HepG2 (cell line): ENCODE measurements at regions not wholly inside any gene's neighbourhood (a gene's known extent, or its start where the extent isn't known, plus 50 kb on each side); places are given as distances from the start of the nearest gene placed in this dataset.
A peak's percentile ranks its signal among the peaks of the same experiment; 100 is the strongest.

Source experiments
- ATAC-seq: fragments of 200-7000 bp; cut with Tn5 transposase; 3 replicates; pipeline ENCODE4 v1.9.1; 2020; ENCODE audit warnings: mild to moderate bottlenecking, moderate library complexity
- BruUV-seq: library from RNA; stranded (reverse); fragments of 400-500 nt; replicated peaks from 2 replicates; lab custom pipeline; 2021; lab: Mats Ljungman, UMichigan
- CTCF ChIA-PET: fragments of 300-600 bp; formaldehyde crosslinking; extraction: SDS; loops from one replicate; lab custom pipeline; 2021; ENCODE audit warnings: low total read pairs, inconsistent platforms, low intra/inter-chr PET ratio; lab: Yijun Ruan, JAX
- POLR2A ChIA-PET: fragments of 350-600 bp; sonication (Branson Sonifier 250); formaldehyde crosslinking; loops from one replicate; lab custom pipeline; 2020; ENCODE audit warnings: antibody characterized with exemption, inconsistent platforms; lab: Yijun Ruan, JAX
- DNase-seq: peaks from one replicate; pipeline ENCODE4 v3.0.0-alpha.2; 2015; ENCODE audit warnings: low spot score
- FAIRE-seq: peaks from 3 replicates; lab custom pipeline; 2011; peaks lifted over from hg19 to GRCh38; lab: Jason Lieb, UNC
- H2AFZ ChIP-seq: one replicate; pipeline ENCODE4 v1.6.1; 2011; ENCODE audit warnings: low read length, inconsistent platforms
- H3K27ac ChIP-seq: fragments of 300-600 bp; 3 replicates; pipeline ENCODE4 v1.8.0; 2011; ENCODE audit warnings: mixed run types, mild to moderate bottlenecking, mixed read lengths, low read length, inconsistent platforms; ENCODE audit not compliant: insufficient read depth; ENCODE audit errors: extremely low read length
- H3K27me3 ChIP-seq, 2 experiments: fragments of 200-600 bp in 1 of 2; 2 replicates in 1 of 2; 3 replicates in 1 of 2; pipeline versions ENCODE4 v1.6.0 to v1.8.0; 2011; ENCODE audit warnings: low read length in 2 of 2, mild to moderate bottlenecking in 2 of 2, moderate library complexity in 2 of 2, inconsistent platforms in 1 of 2; ENCODE audit not compliant: insufficient read depth in 2 of 2, control insufficient read depth in 1 of 2
- H3K36me3 ChIP-seq, 2 experiments: fragments of 200-600 bp in 1 of 2; replicated peaks in 1 of 2; 2 replicates in 1 of 2; 3 replicates in 1 of 2; pipeline versions ENCODE4 v1.5.1 to v1.8.0; 2011; ENCODE audit warnings: low read length in 2 of 2, inconsistent platforms in 1 of 2; ENCODE audit not compliant: insufficient read depth in 2 of 2, control insufficient read depth in 1 of 2
- H3K4me1 ChIP-seq: 2 replicates; pipeline ENCODE4 v1.5.1; 2012; ENCODE audit warnings: low read length, inconsistent platforms; ENCODE audit not compliant: insufficient read depth
- H3K4me2 ChIP-seq: 2 replicates; pipeline ENCODE4 v1.6.0; 2011; ENCODE audit warnings: low read depth, low read length, inconsistent platforms
- H3K4me3 ChIP-seq, 3 experiments: fragments of 200-600 bp in 1 of 3; sonication (generic), shearing (Covaris generic) in 1 of 3; replicated peaks in 1 of 3; 2 replicates each; pipeline ENCODE4 v1.5.1; 2011 to 2016; ENCODE audit warnings: low read length in 3 of 3, inconsistent platforms in 2 of 3, low read depth in 2 of 3, mild to moderate bottlenecking in 2 of 3, control low read depth in 1 of 3, mixed read lengths in 1 of 3; ENCODE audit not compliant: insufficient read depth in 1 of 3
- H3K79me2 ChIP-seq: one replicate; pipeline ENCODE4 v1.6.1; 2011; ENCODE audit warnings: low read length, inconsistent platforms; ENCODE audit not compliant: insufficient read depth
- H3K9ac ChIP-seq: 2 replicates; pipeline ENCODE4 v1.6.0; 2011; ENCODE audit warnings: mild to moderate bottlenecking, low read depth, low read length, inconsistent platforms; ENCODE audit not compliant: insufficient read depth
- H3K9me3 ChIP-seq: 2 replicates; pipeline ENCODE4 v1.5.1; 2012; ENCODE audit warnings: mild to moderate bottlenecking, low read length
- H4K20me1 ChIP-seq: 2 replicates; pipeline ENCODE4 v1.6.0; 2011; ENCODE audit warnings: inconsistent platforms, mild to moderate bottlenecking, low read length, moderate library complexity; ENCODE audit not compliant: insufficient read depth
- ARID3A ChIP-seq: IDR thresholded peaks from 2 replicates; pipeline ENCODE4 v1.6.1; 2012; ENCODE audit warnings: low read depth, low read length, improper control_type of control experiment
- BORCS8-MEF2B ChIP-seq: sonication (generic); formaldehyde crosslinking; IDR thresholded peaks from 2 replicates; pipeline ENCODE4 v1.8.0; 2022; ENCODE audit warnings: mild to moderate bottlenecking, missing genetic modification reagents
- HIC2 ChIP-seq: sonication (generic); formaldehyde crosslinking; IDR thresholded peaks from 2 replicates; pipeline ENCODE4 v1.9.0; 2022; ENCODE audit warnings: low read depth, missing genetic modification reagents
- HNRNPH1 ChIP-seq: fragments of 200-400 bp; formaldehyde crosslinking; optimal IDR thresholded peaks from 2 replicates; pipeline ENCODE3; 2017; ENCODE audit warnings: mild to moderate bottlenecking, low read depth, low read length
- NFKBIZ ChIP-seq: IDR thresholded peaks from 2 replicates; pipeline ENCODE4 v1.6.1; 2018; ENCODE audit warnings: missing genetic modification reagents, missing compliant biosample characterization
- RFX5 ChIP-seq: IDR thresholded peaks from 2 replicates; pipeline ENCODE4 v1.6.1; 2011; ENCODE audit warnings: low read depth, low read length, improper control_type of control experiment
- SP2 ChIP-seq: sonication (generic); formaldehyde crosslinking; IDR thresholded peaks from 2 replicates; pipeline ENCODE4 v1.5.1; 2020; ENCODE audit warnings: mild to moderate bottlenecking, missing genetic modification reagents
- ZFP36L1 ChIP-seq: sonication (generic); formaldehyde crosslinking; IDR thresholded peaks from 2 replicates; pipeline ENCODE4 v1.8.0; 2022; ENCODE audit warnings: mild to moderate bottlenecking, missing genetic modification reagents, moderate library complexity
- ZNF446 ChIP-seq: sonication (generic); formaldehyde crosslinking; IDR thresholded peaks from 2 replicates; pipeline ENCODE4 v1.5.0; 2020; ENCODE audit warnings: mild to moderate bottlenecking, missing genetic modification reagents
- ZNF547 ChIP-seq: sonication (generic); formaldehyde crosslinking; IDR thresholded peaks from 2 replicates; pipeline ENCODE4 v1.5.1; 2020; ENCODE audit warnings: mild to moderate bottlenecking, missing genetic modification reagents
- WGBS: methylation state at CpG from one replicate; pipeline ENCODE4 v1.1.6; 2017; ENCODE audit warnings: low lambda C conversion rate; 5-methylcytosine and 5-hydroxymethylcytosine counted together
- in situ Hi-C: cut with HindIII; loops from 2 replicates; pipeline ENCODE4 v1.10.0; 2017; ENCODE audit warnings: low pct_unique_long_range_greater_than_20kb; ENCODE audit not compliant: extremely low pct_ligation_motif_present
- intact Hi-C: fragments of 100-400 bp; cut with micrococcal nuclease; formaldehyde crosslinking; loops from one replicate; pipeline ENCODE4 v1.10.0; 2022; ENCODE audit not compliant: unreplicated experiment
- TF ChIP-seq, protein P1 (sequence below): sonication (generic); formaldehyde crosslinking; IDR thresholded peaks from 2 replicates; pipeline ENCODE4 v1.4.0; 2020; ENCODE audit warnings: mild to moderate bottlenecking, missing genetic modification reagents, borderline replicate concordance

- TF ChIP-seq BORCS8-MEF2B (CRISPR knock-in tag), result no peak
- TF ChIP-seq RFX5, result peak; percentile 71
Measured at GRCh38 chr13:30133996-30134395, 173.4 kb downstream of the KATNAL1 start (continued).

GRCh38 chr13:30133554-30133912 lies 173.8 kb downstream of the KATNAL1 start:
- FAIRE-seq, result no peak
- no peaks in the 10 kb centered on the region for H4K20me1 ChIP-seq
- ChIA-PET CTCF (interaction anchor here (3.7 kb wide), 1 partner anchor 202 kb away, joined by 28 read pairs; no protein-coding TSS in a partner anchor), POLR2A (no interaction called here)
- 64% methylated on average over 7 of the region's 13 CpGs for WGBS
- H3K9ac ChIP-seq, result no peak overlapping the region
- H3K27me3 ChIP-seq, result peaks cover 0 to 19% of the 10 kb centered on the region in 2 experiments; a peak in 3 of 5 replicates
- H3K36me3 ChIP-seq, result no peaks in the 10 kb centered on the region
- peaks cover 9% of the 10 kb centered on the region; the same call in 1 of the 2 replicates for H3K4me1 ChIP-seq
- intact Hi-C loops, result loop anchor here (5.0 to 10.0 kb wide), 3 partner anchors 441 to 909 kb away; no protein-coding TSS in a partner anchor
- peak overlapping the region; percentile 18 for H3K4me2 ChIP-seq
- H3K27ac ChIP-seq, result no peak overlapping the region
- no peak for DNase-seq
- H2AFZ ChIP-seq, result no peak overlapping the region
- in situ Hi-C loops, result loop anchor here (5.0 kb wide), 1 partner anchor 204 kb away; no protein-coding TSS in a partner anchor
- H3K9me3 ChIP-seq, result no peaks in the 10 kb centered on the region
- no peaks in the 10 kb centered on the region for H3K79me2 ChIP-seq
- no peak for TF ChIP-seq ARID3A
- TF ChIP-seq ZNF547, result no peak
- TF ChIP-seq HIC2 (CRISPR knock-in tag), result no peak
- TF ChIP-seq, protein P1, sequence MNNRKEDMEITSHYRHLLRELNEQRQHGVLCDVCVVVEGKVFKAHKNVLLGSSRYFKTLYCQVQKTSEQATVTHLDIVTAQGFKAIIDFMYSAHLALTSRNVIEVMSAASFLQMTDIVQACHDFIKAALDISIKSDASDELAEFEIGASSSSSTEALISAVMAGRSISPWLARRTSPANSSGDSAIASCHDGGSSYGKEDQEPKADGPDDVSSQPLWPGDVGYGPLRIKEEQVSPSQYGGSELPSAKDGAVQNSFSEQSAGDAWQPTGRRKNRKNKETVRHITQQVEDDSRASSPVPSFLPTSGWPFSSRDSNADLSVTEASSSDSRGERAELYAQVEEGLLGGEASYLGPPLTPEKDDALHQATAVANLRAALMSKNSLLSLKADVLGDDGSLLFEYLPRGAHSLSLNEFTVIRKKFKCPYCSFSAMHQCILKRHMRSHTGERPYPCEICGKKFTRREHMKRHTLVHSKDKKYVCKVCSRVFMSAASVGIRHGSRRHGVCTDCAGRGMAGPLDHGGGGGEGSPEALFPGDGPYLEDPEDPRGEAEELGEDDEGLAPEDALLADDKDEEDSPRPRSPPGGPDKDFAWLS (CRISPR knock-in tag), result no peak
- TF ChIP-seq NFKBIZ (CRISPR knock-in tag), result no peak
- no peak for TF ChIP-seq HNRNPH1
- no peak for TF ChIP-seq ZFP36L1 (CRISPR knock-in tag)
- no peak for TF ChIP-seq SP2
- TF ChIP-seq ZNF446 (CRISPR knock-in tag), result no peak
- ATAC-seq, result peak; percentile 38
- H3K4me3 ChIP-seq, result no peak overlapping the region
- BruUV-seq, result no TSS peak
